ENCODE measurements at regions not wholly inside any gene's neighbourhood (a gene's known extent, or its start where the extent isn't known, plus 50 kb on each side); places are given as distances from the start of the nearest gene placed in this dataset.

DNA sequence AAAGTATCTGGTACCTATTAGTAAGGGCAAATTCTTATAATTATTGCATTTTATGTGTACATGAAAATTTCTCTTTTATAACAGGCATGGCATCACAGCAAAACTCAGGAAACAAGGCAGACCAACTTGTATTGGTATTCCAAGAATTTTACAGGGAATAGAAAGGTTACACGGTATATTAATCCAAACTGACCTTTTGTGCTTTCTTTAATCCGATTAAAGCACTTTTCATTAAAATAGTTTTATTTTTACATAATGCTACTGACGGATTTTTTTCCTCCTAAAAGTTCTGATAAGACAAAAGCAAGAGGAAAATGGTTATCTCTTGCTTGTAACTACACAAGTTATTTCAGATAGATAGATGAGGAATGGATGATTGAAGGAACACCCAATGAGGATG, 137.0 kb upstream of the SLCO3A1 start:
- TF ChIP-seq POLR2A (IDR thresholded peaks at IDR 0.05) (no peak), CTCF (IDR thresholded peaks at IDR 0.05) (no peak), EP300 (IDR thresholded peaks at IDR 0.05) (no peak), POLR2AphosphoS5 (IDR thresholded peaks at IDR 0.05) (no peak)

Data from gastroesophageal sphincter (tissue), 3 donors.